ENCODE measurements at regions not wholly inside any gene's neighbourhood (a gene's known extent, or its start where the extent isn't known, plus 50 kb on each side); places are given as distances from the start of the nearest gene placed in this dataset.

GRCh38 chr6:14716499-14717146 is 529.2 kb upstream of the JARID2 start:
- peak; percentile 91 for DNase-seq (ENCODE audit: low read depth)
- no peak overlapping the region for H3K4me3 ChIP-seq (ENCODE audit: low read length)
- TF ChIP-seq CTCF (IDR thresholded peaks at IDR 0.05; ENCODE audit: insufficient read depth, low read depth, low read length, missing control alignments): no peak

DNA sequence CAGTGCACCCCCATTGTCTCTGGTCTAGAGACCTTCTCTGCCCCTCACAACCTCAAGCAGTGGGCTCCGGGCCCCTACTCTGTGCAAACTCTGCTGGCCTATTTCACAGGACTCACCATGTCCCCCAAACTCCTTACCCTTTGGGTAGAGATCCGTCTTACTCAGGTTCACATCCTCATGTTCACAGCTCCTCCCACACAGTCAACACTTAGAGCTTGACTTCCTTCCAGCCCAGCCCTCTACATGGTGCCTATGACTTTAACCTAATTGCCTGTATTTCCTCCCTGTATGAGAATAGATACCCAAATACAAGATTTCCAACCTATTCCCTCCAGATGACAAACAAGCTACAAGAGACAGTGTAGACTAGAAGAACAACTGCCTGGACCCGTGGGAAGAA is 528.6 kb upstream of the JARID2 start:
- DNase-seq (ENCODE audit: low read depth): no peak
- no peak overlapping the region for H3K4me3 ChIP-seq (ENCODE audit: low read length)
- no peak for TF ChIP-seq CTCF (IDR thresholded peaks at IDR 0.05; ENCODE audit: insufficient read depth, low read depth, low read length, missing control alignments)

DNA sequence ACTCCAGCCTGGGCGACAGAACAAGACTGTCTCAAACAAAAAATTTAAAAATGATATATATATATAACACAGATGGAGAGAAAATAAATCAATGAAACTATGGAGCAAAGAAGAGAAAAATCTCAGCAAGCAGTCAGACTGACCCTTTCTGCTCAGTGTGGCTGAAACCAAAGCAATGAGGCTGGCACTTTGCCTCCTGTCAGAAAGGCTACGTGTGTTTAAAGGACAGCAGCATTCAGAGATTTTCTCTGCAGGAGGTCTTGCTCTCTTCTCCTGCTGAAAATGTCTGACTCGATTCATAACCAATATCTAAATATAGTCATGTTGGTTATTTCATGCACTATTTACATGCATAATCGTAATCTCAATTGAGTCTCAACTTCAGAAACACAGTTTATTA is 527.0 kb upstream of the JARID2 start:
- no peak overlapping the region for H3K4me3 ChIP-seq (ENCODE audit: low read length)
- TF ChIP-seq CTCF (IDR thresholded peaks at IDR 0.05; ENCODE audit: insufficient read depth, low read depth, low read length, missing control alignments): no peak
- no peak for DNase-seq (ENCODE audit: low read depth)

DNA sequence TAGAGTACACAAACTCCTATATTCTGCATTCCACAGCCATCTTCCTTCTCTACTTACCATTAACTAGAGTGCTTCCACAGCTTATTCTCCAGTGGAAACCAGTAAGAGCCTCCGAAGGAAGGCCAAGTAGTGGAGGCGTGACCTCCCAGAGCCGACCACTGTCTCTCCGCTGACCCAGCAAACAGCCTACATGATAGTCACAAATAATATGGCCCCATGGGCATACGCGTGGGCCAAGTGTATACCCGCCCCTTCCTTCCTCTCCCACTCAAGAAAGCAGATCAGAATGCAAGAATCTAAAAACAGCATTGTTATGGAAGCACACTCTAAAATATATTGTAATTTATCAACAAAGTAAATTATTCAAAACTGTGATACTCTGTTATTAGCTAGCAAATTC is 526.6 kb upstream of the JARID2 start:
- no peak for TF ChIP-seq CTCF (IDR thresholded peaks at IDR 0.05; ENCODE audit: insufficient read depth, low read depth, low read length, missing control alignments)
- H3K4me3 ChIP-seq (ENCODE audit: low read length): no peak overlapping the region
- no peak for DNase-seq (ENCODE audit: low read depth)

DNA sequence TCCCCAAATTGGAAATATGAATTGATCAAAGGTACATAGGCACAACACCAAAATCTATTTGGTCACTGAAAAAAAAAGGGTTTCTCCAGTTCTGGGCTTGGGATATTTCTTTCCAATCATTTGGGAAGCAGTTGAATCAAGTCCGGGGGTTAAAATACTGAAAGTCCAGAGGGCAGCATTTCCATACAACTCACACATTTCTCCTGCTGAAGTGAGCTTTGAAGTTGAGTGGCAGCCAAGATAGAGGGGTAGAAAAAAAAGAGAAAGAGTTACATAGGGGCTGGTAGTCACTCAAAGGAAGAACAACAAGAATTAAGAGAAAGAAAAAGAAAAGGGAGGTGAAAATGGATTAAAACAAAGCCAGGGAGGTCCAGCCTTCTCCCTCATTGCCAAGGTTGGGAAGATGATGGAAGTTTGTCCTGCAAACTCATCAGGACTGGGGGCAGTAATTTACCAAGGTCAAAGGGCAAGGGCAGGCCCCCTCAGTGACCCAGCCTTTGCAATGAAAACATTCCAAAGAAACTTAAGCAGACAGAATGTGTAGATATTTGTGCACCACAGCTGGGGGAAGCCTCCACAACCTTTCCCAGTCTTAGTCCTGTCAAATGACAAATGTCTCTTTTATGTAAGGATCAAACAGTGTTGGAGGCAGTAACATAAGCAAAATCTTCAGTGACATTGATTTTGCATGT is 525.3 kb upstream of the JARID2 start:
- TF ChIP-seq CTCF (IDR thresholded peaks at IDR 0.05; ENCODE audit: insufficient read depth, low read depth, low read length, missing control alignments): no peak
- DNase-seq (ENCODE audit: low read depth): no peak
- no peak overlapping the region for H3K4me3 ChIP-seq (ENCODE audit: low read length)

DNA sequence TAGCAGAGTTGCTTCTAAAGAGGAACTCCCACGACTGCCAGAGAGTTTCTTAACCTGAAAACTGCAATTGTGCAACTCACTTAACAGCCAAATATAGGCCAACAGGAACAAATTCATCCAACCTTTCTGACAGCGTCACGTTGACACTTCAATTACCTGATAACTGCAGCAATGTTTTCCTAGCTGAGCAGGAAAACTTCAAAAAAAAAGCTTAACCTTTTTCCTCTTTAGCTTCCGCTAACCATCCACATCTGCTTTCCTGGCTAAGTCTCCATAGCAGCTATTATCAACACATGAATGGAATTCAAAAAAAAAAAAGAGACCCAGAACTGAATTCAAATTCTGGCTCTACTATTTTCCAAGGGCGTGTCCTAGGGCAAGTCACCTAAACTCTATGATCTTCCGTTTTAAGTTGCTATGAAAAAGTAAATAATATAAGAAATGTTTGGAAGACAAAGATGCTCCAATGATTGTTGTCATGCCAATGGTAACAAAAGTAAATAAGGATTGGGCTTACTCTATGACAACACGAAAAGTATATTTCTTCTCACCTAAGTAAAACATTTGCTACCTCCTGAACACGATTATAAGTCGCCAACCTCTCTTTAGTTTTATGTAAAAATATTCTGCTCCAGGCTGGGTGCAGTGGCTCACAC is 524.6 kb upstream of the JARID2 start:
- no peak overlapping the region for H3K4me3 ChIP-seq (ENCODE audit: low read length)
- TF ChIP-seq CTCF (IDR thresholded peaks at IDR 0.05; ENCODE audit: insufficient read depth, low read depth, low read length, missing control alignments): no peak
- peak; percentile 65 for DNase-seq (ENCODE audit: low read depth)
